ENCODE measurements at regions not wholly inside any gene's neighbourhood (a gene's known extent, or its start where the extent isn't known, plus 50 kb on each side); places are given as distances from the start of the nearest gene placed in this dataset.
A peak's percentile ranks its signal among the peaks of the same experiment; 100 is the strongest.
"Not testable (repeated sequence)": the region's sequence is repeated elsewhere in the genome, so short reads cannot be mapped to it uniquely, and the experiment has no call there.

DNA sequence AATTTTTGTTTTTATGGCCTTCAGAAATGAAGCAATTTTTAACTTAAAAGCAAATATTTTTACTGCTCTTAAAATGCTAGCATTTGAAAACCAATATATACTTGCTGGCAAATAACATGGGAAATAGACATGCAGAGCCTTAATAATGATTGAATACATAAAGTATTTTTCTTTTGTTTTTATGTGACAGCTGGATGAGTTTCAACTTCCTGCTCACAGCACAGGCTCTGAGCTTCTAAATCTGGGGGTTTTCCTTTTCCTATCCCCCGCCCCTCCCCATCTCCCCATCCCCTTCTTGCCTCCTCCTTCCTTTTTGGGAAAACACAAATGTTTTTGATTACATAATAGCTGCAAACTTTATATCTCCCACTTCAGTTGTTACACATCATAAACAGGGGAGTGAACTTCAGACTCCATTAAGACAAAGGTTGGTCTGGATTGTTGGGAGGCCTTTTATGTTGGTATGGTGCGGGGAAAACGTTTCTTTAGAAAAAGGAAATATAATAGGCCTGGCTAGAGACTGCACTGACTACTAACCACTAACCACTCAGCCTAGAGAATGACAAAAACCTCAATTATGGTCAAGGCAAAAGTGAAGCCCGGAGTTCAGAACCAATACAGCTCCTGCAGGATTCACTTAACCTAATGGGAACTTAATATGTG lies 116.1 kb upstream of the GORAB start:
- H3K9me3 ChIP-seq (ENCODE audit: severe bottlenecking): no peaks in the 10 kb centered on the region
- no peak for DNase-seq
- no peaks in the 10 kb centered on the region for H3K36me3 ChIP-seq
- TF ChIP-seq, protein P1, sequence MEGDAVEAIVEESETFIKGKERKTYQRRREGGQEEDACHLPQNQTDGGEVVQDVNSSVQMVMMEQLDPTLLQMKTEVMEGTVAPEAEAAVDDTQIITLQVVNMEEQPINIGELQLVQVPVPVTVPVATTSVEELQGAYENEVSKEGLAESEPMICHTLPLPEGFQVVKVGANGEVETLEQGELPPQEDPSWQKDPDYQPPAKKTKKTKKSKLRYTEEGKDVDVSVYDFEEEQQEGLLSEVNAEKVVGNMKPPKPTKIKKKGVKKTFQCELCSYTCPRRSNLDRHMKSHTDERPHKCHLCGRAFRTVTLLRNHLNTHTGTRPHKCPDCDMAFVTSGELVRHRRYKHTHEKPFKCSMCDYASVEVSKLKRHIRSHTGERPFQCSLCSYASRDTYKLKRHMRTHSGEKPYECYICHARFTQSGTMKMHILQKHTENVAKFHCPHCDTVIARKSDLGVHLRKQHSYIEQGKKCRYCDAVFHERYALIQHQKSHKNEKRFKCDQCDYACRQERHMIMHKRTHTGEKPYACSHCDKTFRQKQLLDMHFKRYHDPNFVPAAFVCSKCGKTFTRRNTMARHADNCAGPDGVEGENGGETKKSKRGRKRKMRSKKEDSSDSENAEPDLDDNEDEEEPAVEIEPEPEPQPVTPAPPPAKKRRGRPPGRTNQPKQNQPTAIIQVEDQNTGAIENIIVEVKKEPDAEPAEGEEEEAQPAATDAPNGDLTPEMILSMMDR (IDR thresholded peaks at IDR 0.05; ENCODE audit: low read depth, low read length): no peak
- no peaks in the 10 kb centered on the region for H3K27me3 ChIP-seq (ENCODE audit: insufficient read depth, low read depth, severe bottlenecking)
- no peak overlapping the region for H3K27ac ChIP-seq
- H3K4me3 ChIP-seq (ENCODE audit: low read depth, low read length): no peak overlapping the region

GRCh38 chr1:170424346-170424745 lies 107.6 kb upstream of the GORAB start:
- Histone ChIP-seq H3K4me3 (ENCODE audit: low read depth, low read length) (no peak overlapping the region), H3K9me3 (ENCODE audit: severe bottlenecking) (no peaks in the 10 kb centered on the region), H3K36me3 (no peaks in the 10 kb centered on the region), H3K27ac (no peak overlapping the region), H3K27me3 (ENCODE audit: insufficient read depth, low read depth, severe bottlenecking) (no peaks in the 10 kb centered on the region)
- TF ChIP-seq, protein P1 (IDR thresholded peaks at IDR 0.05; ENCODE audit: low read depth, low read length): no peak
- DNase-seq: no peak

- peak; percentile 6 for DNase-seq
- Histone ChIP-seq H3K27me3 (ENCODE audit: insufficient read depth, low read depth, severe bottlenecking) (no peaks in the 10 kb centered on the region), H3K4me3 (ENCODE audit: low read depth, low read length) (no peak overlapping the region), H3K27ac (no peak overlapping the region), H3K36me3 (no peaks in the 10 kb centered on the region), H3K9me3 (ENCODE audit: severe bottlenecking) (no peaks in the 10 kb centered on the region)
- TF ChIP-seq, protein P1 (IDR thresholded peaks at IDR 0.05; ENCODE audit: low read depth, low read length): no peak
Measured at GRCh38 chr1:170426596-170426995, 105.4 kb upstream of the GORAB start.

DNA sequence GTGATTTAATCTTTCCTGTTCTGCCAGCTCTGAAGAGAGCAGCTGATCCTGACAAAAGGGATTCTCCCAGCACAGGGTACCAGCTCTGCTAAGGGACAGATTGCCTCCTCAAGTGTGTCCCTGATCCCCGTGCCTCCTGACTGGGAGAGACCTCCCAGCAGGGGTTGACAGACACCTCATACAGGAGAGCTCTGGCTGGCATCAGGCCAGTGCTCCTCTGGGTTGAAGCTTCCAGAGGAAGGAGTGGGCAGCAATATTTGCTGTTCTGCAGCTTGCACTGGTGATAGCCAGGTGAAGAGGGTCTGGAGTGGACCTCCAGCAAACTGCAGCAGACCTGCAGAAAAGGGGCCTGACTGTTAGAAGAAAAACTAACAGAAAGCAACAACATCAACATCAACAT lies 105.0 kb upstream of the GORAB start:
- H3K27me3 ChIP-seq (ENCODE audit: insufficient read depth, low read depth, severe bottlenecking); H3K4me3 ChIP-seq (ENCODE audit: low read depth, low read length); H3K36me3 ChIP-seq; H3K27ac ChIP-seq; H3K9me3 ChIP-seq (ENCODE audit: severe bottlenecking): not testable (repeated sequence)
- DNase-seq: peak; percentile 5

GRCh38 chr1:170436928-170437327 lies 95.0 kb upstream of the GORAB start:
- Histone ChIP-seq H3K4me3 (ENCODE audit: low read depth, low read length) (no peak overlapping the region), H3K27me3 (ENCODE audit: insufficient read depth, low read depth, severe bottlenecking) (no peaks in the 10 kb centered on the region), H3K27ac (no peak overlapping the region), H3K36me3 (no peaks in the 10 kb centered on the region), H3K9me3 (ENCODE audit: severe bottlenecking) (no peaks in the 10 kb centered on the region)
- no peak for DNase-seq
- TF ChIP-seq, protein P1 (IDR thresholded peaks at IDR 0.05; ENCODE audit: low read depth, low read length): no peak

DNA sequence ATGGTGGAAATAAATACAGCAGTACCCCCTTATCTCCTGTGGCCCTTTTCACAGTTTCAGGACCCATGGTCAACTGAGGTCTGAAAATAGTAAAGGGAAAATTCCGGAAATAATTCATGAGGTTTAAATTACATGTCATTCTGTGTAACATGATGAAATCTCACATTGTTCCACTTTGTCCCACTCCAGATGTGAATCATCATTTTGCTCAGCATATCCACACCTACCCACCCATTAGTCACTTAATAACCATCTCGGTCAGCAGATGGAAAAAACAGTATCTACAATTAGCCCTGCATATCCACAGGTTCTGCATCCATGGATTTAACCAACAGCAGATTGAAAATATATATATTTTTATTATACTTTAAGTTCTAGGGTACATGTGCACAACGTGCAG lies 86.9 kb upstream of the GORAB start:
- H3K27me3 ChIP-seq (ENCODE audit: insufficient read depth, low read depth, severe bottlenecking): no peaks in the 10 kb centered on the region
- no peak overlapping the region for H3K4me3 ChIP-seq (ENCODE audit: low read depth, low read length)
- no peak overlapping the region for H3K27ac ChIP-seq
- H3K36me3 ChIP-seq: no peaks in the 10 kb centered on the region
- no peaks in the 10 kb centered on the region for H3K9me3 ChIP-seq (ENCODE audit: severe bottlenecking)
- TF ChIP-seq, protein P1 (IDR thresholded peaks at IDR 0.05; ENCODE audit: low read depth, low read length): no peak
- no peak for DNase-seq
